GM10266 (cell line): ENCODE measurements at regions not wholly inside any gene's neighbourhood (a gene's known extent, or its start where the extent isn't known, plus 50 kb on each side); places are given as distances from the start of the nearest gene placed in this dataset.

Experiments used
- DNase-seq: peaks from one replicate; pipeline ENCODE4 v3.0.0; 2012; ENCODE audit errors: extremely low spot score
- CTCF ChIP-seq: IDR thresholded peaks from 2 replicates; pipeline ENCODE4 v1.5.1; 2012; ENCODE audit warnings: mild to moderate bottlenecking, low read depth; ENCODE audit not compliant: control insufficient read depth, insufficient read depth; ENCODE audit errors: missing control alignments

GRCh38 chr22:27677905-27678458 lies 123.6 kb downstream of the MN1 start:
- no peak for DNase-seq
- no peak for TF ChIP-seq CTCF

- DNase-seq: no peak
- no peak for TF ChIP-seq CTCF
These were observed 122.4 kb downstream of the MN1 start for GRCh38 chr22:27679176-27679575.

- DNase-seq: no peak
- no peak for TF ChIP-seq CTCF
These were observed 121.7 kb downstream of the MN1 start for GRCh38 chr22:27679693-27680488.

GRCh38 chr22:27680636-27681035 lies 120.9 kb downstream of the MN1 start:
- no peak for DNase-seq
- no peak for TF ChIP-seq CTCF

GRCh38 chr22:27681037-27681436 lies 120.5 kb downstream of the MN1 start:
- DNase-seq: no peak
- TF ChIP-seq CTCF: no peak

- DNase-seq: no peak
- no peak for TF ChIP-seq CTCF
These were observed 119.1 kb downstream of the MN1 start for GRCh38 chr22:27682437-27682836.

GRCh38 chr22:27684901-27685300 lies 116.7 kb downstream of the MN1 start:
- DNase-seq: no peak
- no peak for TF ChIP-seq CTCF
